HepG2 (cell line): ENCODE measurements at regions not wholly inside any gene's neighbourhood (a gene's known extent, or its start where the extent isn't known, plus 50 kb on each side); places are given as distances from the start of the nearest gene placed in this dataset.

Source experiments
- ATAC-seq: fragments of 200-7000 bp; cut with Tn5 transposase; 3 replicates; pipeline ENCODE4 v1.9.1; 2020; ENCODE audit warnings: mild to moderate bottlenecking, moderate library complexity
- BruUV-seq: library from RNA; stranded (reverse); fragments of 400-500 nt; replicated peaks from 2 replicates; lab custom pipeline; 2021; lab: Mats Ljungman, UMichigan
- CTCF ChIA-PET: fragments of 300-600 bp; formaldehyde crosslinking; extraction: SDS; loops from one replicate; lab custom pipeline; 2021; ENCODE audit warnings: low total read pairs, inconsistent platforms, low intra/inter-chr PET ratio; lab: Yijun Ruan, JAX
- POLR2A ChIA-PET: fragments of 350-600 bp; sonication (Branson Sonifier 250); formaldehyde crosslinking; loops from one replicate; lab custom pipeline; 2020; ENCODE audit warnings: antibody characterized with exemption, inconsistent platforms; lab: Yijun Ruan, JAX
- DNase-seq: peaks from one replicate; pipeline ENCODE4 v3.0.0-alpha.2; 2015; ENCODE audit warnings: low spot score
- FAIRE-seq: peaks from 3 replicates; lab custom pipeline; 2011; peaks lifted over from hg19 to GRCh38; lab: Jason Lieb, UNC
- H2AFZ ChIP-seq: one replicate; pipeline ENCODE4 v1.6.1; 2011; ENCODE audit warnings: low read length, inconsistent platforms
- H3K27ac ChIP-seq: fragments of 300-600 bp; 3 replicates; pipeline ENCODE4 v1.8.0; 2011; ENCODE audit warnings: mixed run types, mild to moderate bottlenecking, mixed read lengths, low read length, inconsistent platforms; ENCODE audit not compliant: insufficient read depth; ENCODE audit errors: extremely low read length
- H3K27me3 ChIP-seq, 2 experiments: fragments of 200-600 bp in 1 of 2; 2 replicates in 1 of 2; 3 replicates in 1 of 2; pipeline versions ENCODE4 v1.6.0 to v1.8.0; 2011; ENCODE audit warnings: low read length in 2 of 2, mild to moderate bottlenecking in 2 of 2, moderate library complexity in 2 of 2, inconsistent platforms in 1 of 2; ENCODE audit not compliant: insufficient read depth in 2 of 2, control insufficient read depth in 1 of 2
- H3K36me3 ChIP-seq, 2 experiments: fragments of 200-600 bp in 1 of 2; replicated peaks in 1 of 2; 2 replicates in 1 of 2; 3 replicates in 1 of 2; pipeline versions ENCODE4 v1.5.1 to v1.8.0; 2011; ENCODE audit warnings: low read length in 2 of 2, inconsistent platforms in 1 of 2; ENCODE audit not compliant: insufficient read depth in 2 of 2, control insufficient read depth in 1 of 2
- H3K4me1 ChIP-seq: 2 replicates; pipeline ENCODE4 v1.5.1; 2012; ENCODE audit warnings: low read length, inconsistent platforms; ENCODE audit not compliant: insufficient read depth
- H3K4me2 ChIP-seq: 2 replicates; pipeline ENCODE4 v1.6.0; 2011; ENCODE audit warnings: low read depth, low read length, inconsistent platforms
- H3K4me3 ChIP-seq, 3 experiments: fragments of 200-600 bp in 1 of 3; sonication (generic), shearing (Covaris generic) in 1 of 3; replicated peaks in 1 of 3; 2 replicates each; pipeline ENCODE4 v1.5.1; 2011 to 2016; ENCODE audit warnings: low read length in 3 of 3, inconsistent platforms in 2 of 3, low read depth in 2 of 3, mild to moderate bottlenecking in 2 of 3, control low read depth in 1 of 3, mixed read lengths in 1 of 3; ENCODE audit not compliant: insufficient read depth in 1 of 3
- H3K79me2 ChIP-seq: one replicate; pipeline ENCODE4 v1.6.1; 2011; ENCODE audit warnings: low read length, inconsistent platforms; ENCODE audit not compliant: insufficient read depth
- H3K9ac ChIP-seq: 2 replicates; pipeline ENCODE4 v1.6.0; 2011; ENCODE audit warnings: mild to moderate bottlenecking, low read depth, low read length, inconsistent platforms; ENCODE audit not compliant: insufficient read depth
- H3K9me3 ChIP-seq: 2 replicates; pipeline ENCODE4 v1.5.1; 2012; ENCODE audit warnings: mild to moderate bottlenecking, low read length
- H4K20me1 ChIP-seq: 2 replicates; pipeline ENCODE4 v1.6.0; 2011; ENCODE audit warnings: inconsistent platforms, mild to moderate bottlenecking, low read length, moderate library complexity; ENCODE audit not compliant: insufficient read depth
- ARNT ChIP-seq: fragments of 450-650 bp; IDR thresholded peaks from 2 replicates; pipeline ENCODE4 v1.6.1; 2017
- CHD4 ChIP-seq: fragments of 200-600 bp; sonication (generic); IDR thresholded peaks from 2 replicates; pipeline ENCODE4 v1.7.0; 2017; ENCODE audit warnings: mild to moderate bottlenecking, low read length, borderline replicate concordance
- CREBL2 ChIP-seq: sonication (generic); formaldehyde crosslinking; IDR thresholded peaks from 2 replicates; pipeline ENCODE4 v1.8.1; 2023; ENCODE audit warnings: missing genetic modification reagents, mild to moderate bottlenecking, borderline replicate concordance
- EEA1 ChIP-seq: sonication (generic); formaldehyde crosslinking; IDR thresholded peaks from 2 replicates; pipeline ENCODE4 v1.5.1; 2020; ENCODE audit warnings: mild to moderate bottlenecking, missing genetic modification reagents, borderline replicate concordance
- MED1 ChIP-seq: sonication (generic); formaldehyde crosslinking; IDR thresholded peaks from 2 replicates; pipeline ENCODE4 v1.4.0; 2020; ENCODE audit warnings: missing genetic modification reagents
- PHF5A ChIP-seq: IDR thresholded peaks from one replicate; pipeline ENCODE4 v1.6.1; 2018; ENCODE audit warnings: low read depth, missing genetic modification reagents; ENCODE audit not compliant: unreplicated experiment
- PREB ChIP-seq: sonication (generic); formaldehyde crosslinking; IDR thresholded peaks from 2 replicates; pipeline ENCODE4 v1.4.0; 2020; ENCODE audit warnings: missing genetic modification reagents
- SIN3B ChIP-seq: fragments of 150-350 bp; IDR thresholded peaks from 2 replicates; pipeline ENCODE4 v1.6.1; 2014; ENCODE audit warnings: low read length
- ZBTB37 ChIP-seq: sonication (generic); formaldehyde crosslinking; IDR thresholded peaks from 2 replicates; pipeline ENCODE4 v1.4.0; 2020; ENCODE audit warnings: mild to moderate bottlenecking, missing genetic modification reagents
- ZHX2 ChIP-seq, 2 experiments: sonication (generic) in 1 of 2; formaldehyde crosslinking in 1 of 2; IDR thresholded peaks; 2 replicates each; pipeline versions ENCODE4 v1.6.1 to v1.9.0; 2014 to 2022; ENCODE audit warnings: antibody characterized with exemption in 1 of 2, borderline replicate concordance in 1 of 2, inconsistent platforms in 1 of 2, low read depth in 1 of 2, missing genetic modification reagents in 1 of 2
- ZNF543 ChIP-seq: sonication (generic); formaldehyde crosslinking; IDR thresholded peaks from 2 replicates; pipeline ENCODE4 v1.4.0; 2020; ENCODE audit warnings: mild to moderate bottlenecking, missing genetic modification reagents
- ZNF589 ChIP-seq: sonication (generic); formaldehyde crosslinking; conservative IDR thresholded peaks from 2 replicates; pipeline ENCODE4 v1.8.0; 2022; ENCODE audit warnings: mild to moderate bottlenecking, moderate library complexity, missing genetic modification reagents
- ZNF615 ChIP-seq: sonication (generic); formaldehyde crosslinking; IDR thresholded peaks from 2 replicates; pipeline ENCODE4 v1.5.0; 2020; ENCODE audit warnings: mild to moderate bottlenecking, missing genetic modification reagents, borderline replicate concordance
- WGBS: methylation state at CpG from one replicate; pipeline ENCODE4 v1.1.6; 2017; ENCODE audit warnings: low lambda C conversion rate; 5-methylcytosine and 5-hydroxymethylcytosine counted together
- in situ Hi-C: cut with HindIII; loops from 2 replicates; pipeline ENCODE4 v1.10.0; 2017; ENCODE audit warnings: low pct_unique_long_range_greater_than_20kb; ENCODE audit not compliant: extremely low pct_ligation_motif_present
- intact Hi-C: fragments of 100-400 bp; cut with micrococcal nuclease; formaldehyde crosslinking; loops from one replicate; pipeline ENCODE4 v1.10.0; 2022; ENCODE audit not compliant: unreplicated experiment

- TF ChIP-seq ZHX2 (IDR thresholded peaks at IDR 0.05; ENCODE audit: low read depth) (no peak), ZHX2 (CRISPR knock-in tag; IDR thresholded peaks at IDR 0.05; ENCODE audit: borderline replicate concordance) (no peak), EEA1 (CRISPR knock-in tag) (no peak), CREBL2 (no peak)
Observed at GRCh38 chr1:219533280-219533679, 79.6 kb downstream of the ZC3H11B start (continued).

GRCh38 chr1:219529116-219529515 is 83.8 kb downstream of the ZC3H11B start:
- FAIRE-seq, result no peak

More at GRCh38 chr1:219529116-219529515, 83.8 kb downstream of the ZC3H11B start:
- Histone ChIP-seq H3K4me2 (no peak overlapping the region), H3K27me3 (no peaks in the 10 kb centered on the region; a peak in 1 of 5 replicates), H3K4me3 (no peak overlapping the region), H3K27ac (no peak overlapping the region), H3K79me2 (no peaks in the 10 kb centered on the region), H3K36me3 (no peaks in the 10 kb centered on the region), H4K20me1 (no peaks in the 10 kb centered on the region), H3K4me1 (no peaks in the 10 kb centered on the region), H3K9ac (no peak overlapping the region), H3K9me3 (no peaks in the 10 kb centered on the region), H2AFZ (no peak overlapping the region)
- in situ Hi-C loops (no loop called here), intact Hi-C loops (no loop called here)
- TF ChIP-seq ZNF543 (CRISPR knock-in tag), result no peak
- no peak for TF ChIP-seq CHD4
- TF ChIP-seq ZBTB37 (CRISPR knock-in tag), result no peak
- no peak for TF ChIP-seq ZNF615 (CRISPR knock-in tag)
- no peak for TF ChIP-seq PREB (CRISPR knock-in tag)
- no peak for TF ChIP-seq SIN3B
- TF ChIP-seq ZNF589 (CRISPR knock-in tag), result no peak
- no peak for TF ChIP-seq ARNT
- TF ChIP-seq PHF5A (CRISPR knock-in tag), result no peak
- no peak for TF ChIP-seq MED1
- CTCF ChIA-PET, result no interaction called here
- WGBS, result 0% methylated on average over 2 of the region's 2 CpGs
- no peak for DNase-seq
- no peak for ATAC-seq
- no TSS peak for BruUV-seq
- POLR2A ChIA-PET, result no interaction called here
